ENCODE measurements at regions not wholly inside any gene's neighbourhood (a gene's known extent, or its start where the extent isn't known, plus 50 kb on each side); places are given as distances from the start of the nearest gene placed in this dataset.

DNA sequence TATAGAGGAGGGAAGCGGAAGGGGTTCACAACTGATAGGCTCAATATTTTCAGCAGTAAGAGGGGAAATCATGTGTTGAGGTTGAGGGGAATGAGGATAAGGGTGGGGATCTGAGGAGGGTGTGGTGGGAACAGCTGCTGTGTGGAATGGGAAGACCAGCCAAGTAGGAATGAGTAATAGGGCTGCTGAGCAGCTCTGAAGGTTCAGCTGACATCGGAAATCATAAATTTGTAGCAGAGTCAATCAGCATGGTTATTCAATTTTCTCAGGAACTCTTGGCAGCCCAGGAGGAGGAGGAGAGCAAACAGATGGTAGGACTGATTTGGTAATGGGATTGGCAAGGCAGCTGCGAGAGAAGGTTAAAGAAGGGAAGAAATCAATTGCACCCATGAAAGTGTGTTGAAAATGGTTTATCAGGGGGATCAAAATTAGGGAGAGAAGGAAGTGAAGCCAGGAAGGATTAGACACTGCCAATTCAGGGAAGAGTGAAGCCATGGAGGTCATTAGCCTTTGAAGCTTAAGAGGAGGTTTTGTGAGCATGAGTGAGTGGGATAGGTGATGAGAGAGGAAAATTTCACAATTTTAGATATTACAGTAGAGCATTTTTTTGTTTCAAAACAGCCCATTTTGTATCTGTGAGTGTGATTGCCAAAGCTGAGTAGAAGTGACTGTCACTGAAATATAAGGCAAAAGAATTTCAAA is 82.6 kb downstream of the PCDH7 start:
- TF ChIP-seq, protein P1, sequence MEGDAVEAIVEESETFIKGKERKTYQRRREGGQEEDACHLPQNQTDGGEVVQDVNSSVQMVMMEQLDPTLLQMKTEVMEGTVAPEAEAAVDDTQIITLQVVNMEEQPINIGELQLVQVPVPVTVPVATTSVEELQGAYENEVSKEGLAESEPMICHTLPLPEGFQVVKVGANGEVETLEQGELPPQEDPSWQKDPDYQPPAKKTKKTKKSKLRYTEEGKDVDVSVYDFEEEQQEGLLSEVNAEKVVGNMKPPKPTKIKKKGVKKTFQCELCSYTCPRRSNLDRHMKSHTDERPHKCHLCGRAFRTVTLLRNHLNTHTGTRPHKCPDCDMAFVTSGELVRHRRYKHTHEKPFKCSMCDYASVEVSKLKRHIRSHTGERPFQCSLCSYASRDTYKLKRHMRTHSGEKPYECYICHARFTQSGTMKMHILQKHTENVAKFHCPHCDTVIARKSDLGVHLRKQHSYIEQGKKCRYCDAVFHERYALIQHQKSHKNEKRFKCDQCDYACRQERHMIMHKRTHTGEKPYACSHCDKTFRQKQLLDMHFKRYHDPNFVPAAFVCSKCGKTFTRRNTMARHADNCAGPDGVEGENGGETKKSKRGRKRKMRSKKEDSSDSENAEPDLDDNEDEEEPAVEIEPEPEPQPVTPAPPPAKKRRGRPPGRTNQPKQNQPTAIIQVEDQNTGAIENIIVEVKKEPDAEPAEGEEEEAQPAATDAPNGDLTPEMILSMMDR (IDR thresholded peaks at IDR 0.05) = no peak
- TF ChIP-seq POLR2A (IDR thresholded peaks at IDR 0.05) (no peak), POLR2AphosphoS5 (IDR thresholded peaks at IDR 0.05) (no peak)
